ENCODE measurements at regions not wholly inside any gene's neighbourhood (a gene's known extent, or its start where the extent isn't known, plus 50 kb on each side); places are given as distances from the start of the nearest gene placed in this dataset.

DNA sequence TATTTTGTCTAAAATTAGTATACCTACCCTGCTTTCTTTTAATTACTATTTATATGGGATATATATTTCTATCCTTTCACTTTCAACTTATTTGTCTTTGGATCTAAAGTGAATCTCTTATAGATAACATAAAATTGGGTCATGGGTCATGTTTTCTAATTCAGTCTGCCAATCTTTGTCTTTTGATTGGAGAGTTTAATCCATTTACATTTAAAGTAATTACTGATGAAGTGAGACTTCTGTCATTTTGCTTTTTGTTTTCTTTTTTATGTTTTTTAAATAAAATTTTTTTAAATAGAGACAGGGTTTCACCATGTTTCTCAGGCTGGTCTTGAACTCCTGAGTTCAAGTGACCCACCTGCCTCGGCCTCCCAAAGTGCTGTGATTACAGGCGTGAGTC is 50.5 kb upstream of the PRDM1 start:
- no peak for DNase-seq

DNA sequence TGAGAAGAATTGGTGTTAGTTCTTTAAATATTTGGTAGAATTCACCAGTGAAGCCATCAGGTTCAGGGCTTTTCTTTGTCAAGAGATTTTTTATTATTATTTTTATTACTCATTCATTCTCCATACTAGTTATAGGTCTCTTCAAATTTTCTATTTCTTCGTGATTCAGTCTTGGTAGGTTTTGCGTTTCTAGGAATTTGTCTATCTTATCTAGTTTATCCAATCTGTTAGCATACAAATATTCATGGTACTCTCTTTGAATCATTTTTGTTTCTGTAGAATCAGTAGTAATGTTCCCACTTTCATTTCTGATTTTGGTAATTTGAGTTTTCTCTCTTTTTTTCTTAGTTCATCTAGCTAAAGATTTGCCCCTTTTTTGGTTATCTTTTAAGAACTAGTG is 52.3 kb upstream of the PRDM1 start:
- DNase-seq: no peak

DNA sequence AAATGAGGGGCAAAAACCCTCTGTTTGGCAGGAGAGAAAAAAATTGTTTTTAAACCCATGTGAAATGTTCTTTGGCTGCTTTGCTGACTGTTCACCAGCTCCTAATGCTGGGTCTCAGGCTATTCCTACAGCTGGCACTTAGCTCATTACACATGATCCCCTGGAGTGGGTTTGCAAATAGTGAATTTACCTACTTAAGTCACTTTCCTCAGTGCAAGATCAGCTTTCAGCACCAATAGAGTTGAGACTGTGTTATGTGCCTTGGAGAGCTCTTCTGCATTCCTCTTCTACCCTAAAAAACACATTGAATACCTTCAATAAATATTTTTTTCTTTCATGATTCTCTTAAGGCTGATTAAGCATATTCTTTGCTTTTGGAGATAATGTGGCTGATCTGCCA is 58.4 kb upstream of the PRDM1 start:
- DNase-seq: no peak

DNA sequence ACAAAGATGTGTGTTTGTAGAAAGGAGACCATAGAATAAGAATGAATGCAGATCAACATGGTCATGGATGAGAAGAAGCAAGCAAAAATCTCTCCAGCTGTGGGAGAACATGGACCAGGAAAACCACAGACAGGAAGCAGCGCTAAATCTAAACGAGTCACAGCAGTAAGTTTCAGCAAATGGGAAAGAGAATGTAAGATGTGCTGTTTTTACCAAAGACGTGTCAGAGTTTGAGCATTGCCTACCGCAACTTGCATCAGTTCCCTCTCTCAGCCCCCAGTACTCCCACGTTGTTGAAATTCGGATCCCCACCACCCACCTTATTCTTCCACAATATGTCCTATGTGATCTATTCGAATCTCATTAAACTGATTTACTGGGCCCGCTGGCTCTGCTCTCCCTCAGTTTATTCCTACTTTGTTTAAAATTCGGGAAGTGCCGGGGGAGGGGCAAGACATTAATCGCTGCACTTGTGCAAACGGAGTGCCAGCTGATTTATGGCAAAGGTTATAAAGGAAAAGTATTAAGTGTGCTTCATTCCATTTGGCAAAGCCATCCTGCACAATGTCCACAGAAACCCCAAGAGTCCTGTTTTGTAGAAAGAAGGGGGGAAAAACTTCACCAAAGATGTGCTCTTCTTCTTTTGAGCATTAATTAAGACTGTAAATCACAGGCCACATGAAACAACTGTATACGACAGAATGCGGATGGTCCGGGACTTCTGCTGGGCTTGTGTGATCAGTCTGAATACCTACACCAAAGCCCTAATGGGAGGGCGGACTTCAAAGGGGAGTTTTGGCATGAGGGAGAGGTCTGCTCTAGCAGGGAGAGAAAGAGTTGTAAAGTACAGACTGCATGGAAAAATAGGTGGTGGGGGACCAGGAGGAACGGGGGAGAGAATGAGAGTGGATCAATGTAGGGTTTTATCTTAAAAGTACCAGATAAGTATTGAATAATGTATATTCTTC is 59.1 kb upstream of the PRDM1 start:
- DNase-seq: no peak

DNA sequence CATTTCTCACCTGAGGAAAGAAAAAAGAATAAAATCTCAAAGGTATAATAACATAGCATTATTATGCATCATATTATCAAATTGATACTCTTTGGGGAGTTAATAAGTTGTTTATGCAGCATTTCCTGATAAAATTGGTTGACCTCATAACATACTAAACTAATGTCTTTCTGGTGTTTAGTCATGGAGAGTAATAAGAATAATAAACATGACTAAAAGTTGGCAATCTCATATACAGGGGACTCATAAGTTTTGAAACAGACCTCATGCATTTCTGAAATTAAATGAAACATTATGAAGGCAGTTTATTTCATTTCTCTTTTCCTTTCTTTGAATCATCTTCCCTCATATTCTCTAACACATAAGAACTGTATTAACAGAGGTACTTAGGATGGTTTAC is 60.5 kb upstream of the PRDM1 start:
- no peak for DNase-seq

DNA sequence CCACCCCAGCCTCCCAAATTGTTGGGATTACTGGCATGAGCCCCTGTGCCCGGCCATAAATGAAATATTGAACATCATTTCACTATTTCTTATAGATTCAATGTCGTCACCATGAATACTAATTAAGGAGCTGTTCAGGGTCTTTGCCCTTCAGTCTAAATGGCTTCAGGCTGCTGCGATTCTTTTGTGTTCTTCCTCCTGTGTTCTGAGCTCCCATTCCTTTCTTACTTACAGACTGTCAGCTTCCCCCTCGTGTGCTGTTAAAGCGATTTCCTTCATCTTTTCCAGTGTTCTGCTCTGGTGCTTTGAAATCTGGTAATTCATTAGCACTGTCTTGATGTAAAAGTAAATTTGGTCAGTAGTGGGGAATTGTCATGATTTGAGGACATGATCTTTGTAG is 63.3 kb upstream of the PRDM1 start:
- no peak for DNase-seq

DNA sequence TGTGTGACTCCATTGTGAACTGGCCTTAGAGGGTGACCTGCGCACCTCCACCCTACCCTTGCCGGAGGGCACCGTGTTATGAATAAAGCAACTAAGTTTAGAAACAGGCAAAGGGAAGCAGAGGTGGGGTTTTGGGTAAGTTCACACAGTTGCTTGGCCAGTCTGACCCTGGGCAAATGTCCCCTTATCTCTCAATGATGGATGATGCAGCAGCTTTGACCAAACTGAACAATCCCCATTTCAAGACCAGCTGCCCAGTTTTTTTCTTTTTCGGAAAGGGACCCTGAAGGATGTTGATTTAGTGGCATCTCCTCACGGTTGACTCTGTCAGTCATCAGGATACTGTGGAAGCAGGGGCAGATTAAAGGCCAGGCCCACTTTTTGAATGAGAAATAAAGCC is 68.7 kb upstream of the PRDM1 start:
- no peak for DNase-seq

DNA sequence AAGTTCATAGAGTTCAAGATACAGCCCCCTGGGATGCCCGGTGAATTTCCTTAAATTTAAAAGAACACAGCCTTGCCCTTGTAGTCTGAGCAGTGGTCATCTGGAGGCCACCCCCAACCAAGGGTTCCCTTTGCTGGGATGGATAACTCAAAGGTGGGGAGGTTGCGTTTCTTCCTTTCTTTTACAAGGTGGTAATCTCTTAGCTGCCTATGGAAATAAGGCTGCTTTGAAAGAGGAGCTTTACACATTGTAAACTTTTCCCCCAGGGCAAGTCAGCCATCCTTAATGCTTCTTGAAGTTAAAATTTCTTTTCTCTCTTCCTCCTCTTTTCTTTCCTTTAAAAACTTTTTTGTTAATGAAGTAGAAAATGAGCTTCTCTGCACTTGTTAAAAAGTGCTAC is 71.2 kb upstream of the PRDM1 start:
- no peak for DNase-seq

DNA sequence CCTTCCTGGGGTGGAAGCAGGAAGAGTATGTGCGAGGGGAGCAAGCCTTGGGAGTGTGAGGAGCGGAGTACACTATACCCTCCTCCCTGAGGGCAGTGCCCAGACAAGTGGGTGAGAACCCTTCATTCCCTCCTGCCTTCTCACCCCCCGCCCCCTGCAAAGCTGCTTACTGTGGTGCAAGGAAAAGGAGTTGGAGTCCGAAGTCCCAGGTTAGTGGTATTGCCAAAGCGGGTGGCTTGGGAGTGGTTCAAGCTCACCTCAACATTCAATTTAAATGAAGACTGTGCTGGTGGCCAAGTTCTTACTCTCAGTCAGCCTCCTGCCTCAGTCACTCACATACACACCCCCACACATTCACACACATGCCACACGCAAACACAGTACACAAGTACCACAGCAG is 74.7 kb upstream of the PRDM1 start:
- DNase-seq: no peak

DNA sequence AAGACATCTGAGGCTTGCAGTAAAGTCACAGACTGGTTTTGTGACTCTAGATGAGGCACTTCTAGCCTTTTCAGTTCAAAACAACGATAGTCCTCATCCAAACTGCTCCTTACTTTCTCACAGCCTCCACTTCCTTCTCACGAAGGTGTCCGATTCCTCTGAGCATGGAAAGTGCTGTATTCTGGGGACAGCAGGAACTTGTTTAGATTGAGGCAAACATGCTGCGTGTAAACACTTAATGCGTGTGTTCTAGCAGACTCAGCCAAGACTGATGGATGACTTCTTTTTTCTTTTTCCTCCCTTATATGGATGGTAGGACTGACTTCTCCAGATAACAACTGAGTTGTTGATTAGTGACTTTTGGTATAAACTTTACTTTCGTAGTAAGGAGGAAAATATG is 80.2 kb upstream of the PRDM1 start:
- DNase-seq: no peak

DNA sequence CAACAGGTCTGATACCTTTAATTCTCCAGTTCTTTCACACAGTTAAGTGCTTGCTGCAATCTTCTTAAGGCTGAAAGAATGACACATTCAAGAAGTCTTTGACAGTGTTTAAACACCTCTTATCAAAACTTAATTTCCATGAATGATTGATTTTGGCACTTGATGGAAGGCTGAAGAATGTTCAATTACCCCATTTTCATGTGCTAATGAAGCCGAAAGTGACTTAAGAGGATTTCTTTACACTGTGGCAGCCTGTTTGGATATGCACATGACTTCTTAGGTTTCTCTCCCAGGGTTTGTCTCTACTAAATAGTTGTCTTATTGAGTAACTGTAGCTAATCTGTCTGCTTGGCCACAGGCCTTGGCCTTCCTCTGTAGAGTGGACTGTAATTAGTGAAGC is 81.1 kb upstream of the PRDM1 start:
- no peak for DNase-seq

DNA sequence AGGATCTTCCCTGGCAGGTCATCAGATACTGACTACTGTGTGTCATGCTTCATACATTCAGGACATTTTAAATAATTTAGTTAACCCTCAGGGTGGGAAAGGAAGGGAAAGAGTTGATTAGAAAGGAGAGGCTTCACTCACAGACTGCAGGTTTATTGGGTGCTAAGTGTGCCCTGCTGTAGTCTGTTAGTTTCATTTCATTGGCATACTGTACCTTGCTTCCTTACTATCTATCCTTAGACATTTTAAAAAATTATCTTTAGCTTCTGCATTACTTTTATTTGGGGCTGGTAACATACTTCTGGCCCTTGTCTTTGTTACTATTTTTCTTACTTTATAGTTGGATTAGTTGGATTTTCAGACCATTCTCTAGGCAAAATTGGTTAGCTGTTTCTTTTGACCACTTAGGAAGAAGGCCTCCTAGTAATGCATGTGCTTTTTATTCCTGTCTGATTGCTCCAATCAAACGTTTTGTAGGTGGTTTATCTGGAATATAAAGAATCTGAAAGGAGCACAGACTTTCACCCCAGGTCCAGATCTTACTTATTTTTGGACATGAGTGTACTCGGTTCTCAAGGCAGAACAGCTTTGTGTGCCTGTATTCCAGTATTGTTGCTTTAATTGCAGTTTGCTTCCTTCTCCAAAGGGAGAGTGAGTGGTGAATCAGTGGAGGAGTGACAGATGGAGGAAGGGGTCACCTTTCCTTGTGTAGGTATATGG is 82.7 kb upstream of the PRDM1 start:
- DNase-seq: no peak

DNA sequence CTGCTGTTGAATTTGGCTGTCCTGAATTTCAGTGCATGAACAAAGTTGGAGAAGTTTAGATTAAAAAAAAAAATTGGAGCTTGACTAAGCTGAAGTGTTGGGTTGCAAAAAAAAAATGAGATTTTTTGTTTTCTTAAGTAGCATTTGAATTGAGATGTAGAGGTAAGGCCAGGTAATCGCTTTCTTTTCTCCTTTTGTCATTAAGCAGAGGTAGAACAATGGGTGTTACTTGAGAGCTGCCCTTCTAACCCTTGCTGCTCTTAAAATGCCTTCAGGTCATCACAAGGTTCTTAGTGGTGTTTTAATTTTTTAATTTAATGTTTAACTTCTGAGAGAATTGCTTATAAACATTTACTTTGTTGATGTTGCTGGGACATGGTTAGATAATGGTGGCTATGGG is 84.1 kb upstream of the PRDM1 start:
- no peak for DNase-seq

DNA sequence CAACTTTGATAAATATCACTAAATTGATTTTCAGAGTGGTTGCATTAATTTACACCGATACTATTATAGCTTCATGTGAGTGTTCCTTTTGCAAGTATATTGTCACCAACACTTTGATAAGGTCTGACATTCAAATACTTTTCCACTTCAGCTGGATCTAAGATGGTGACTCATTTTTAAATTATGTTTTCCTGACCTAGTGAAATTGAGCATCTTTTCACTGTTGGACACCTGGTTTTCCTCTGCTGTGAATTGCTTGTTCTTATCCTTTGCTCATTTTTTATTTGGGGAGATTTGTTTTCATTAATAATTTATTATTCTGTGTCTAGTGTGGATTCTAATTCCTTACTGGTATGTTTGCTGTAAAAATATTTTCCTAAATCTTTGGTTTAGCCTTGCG is 85.2 kb upstream of the PRDM1 start:
- no peak for DNase-seq

DNA sequence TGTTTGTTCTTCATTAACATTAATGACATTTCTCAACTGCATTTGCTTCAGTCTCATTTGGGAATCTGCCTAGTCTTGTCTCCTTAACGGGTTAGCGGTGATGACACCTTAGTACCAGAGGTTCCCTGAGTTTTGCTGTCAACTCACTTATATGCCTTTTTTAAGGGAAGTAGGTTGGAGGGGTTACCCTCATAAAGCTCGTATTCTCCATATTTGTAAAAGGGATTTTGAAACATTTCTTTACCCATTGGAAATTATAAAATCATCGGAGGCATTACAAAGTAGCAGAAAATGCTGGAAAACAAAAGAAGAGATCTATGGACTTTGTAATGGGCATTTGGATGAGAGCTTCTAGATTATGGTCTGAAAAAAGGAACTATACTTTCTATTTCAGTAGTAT is 88.7 kb upstream of the PRDM1 start:
- no peak for DNase-seq

DNA sequence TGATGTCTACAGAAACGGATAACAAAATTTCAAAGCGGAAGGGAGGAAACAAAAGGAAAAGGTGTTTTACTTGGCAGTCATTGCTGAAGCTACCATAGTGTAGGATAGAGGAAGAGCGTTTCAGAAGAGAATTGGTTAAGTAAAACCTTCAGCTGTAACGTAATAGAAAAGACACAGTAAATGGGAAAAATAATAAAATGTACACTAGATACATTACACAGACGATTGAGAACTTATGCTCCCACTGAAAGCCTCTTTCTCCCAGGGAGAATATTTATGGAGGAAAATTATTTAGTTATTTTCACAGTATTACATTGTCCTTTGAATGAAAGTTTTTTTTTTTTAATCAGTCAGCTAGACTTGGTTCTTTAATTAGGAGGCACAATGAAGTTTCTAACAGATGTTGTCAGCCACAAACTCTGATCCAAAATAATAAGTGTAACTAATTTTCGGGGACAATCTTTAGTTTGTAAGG is 90.7 kb upstream of the PRDM1 start:
- no peak for DNase-seq

DNA sequence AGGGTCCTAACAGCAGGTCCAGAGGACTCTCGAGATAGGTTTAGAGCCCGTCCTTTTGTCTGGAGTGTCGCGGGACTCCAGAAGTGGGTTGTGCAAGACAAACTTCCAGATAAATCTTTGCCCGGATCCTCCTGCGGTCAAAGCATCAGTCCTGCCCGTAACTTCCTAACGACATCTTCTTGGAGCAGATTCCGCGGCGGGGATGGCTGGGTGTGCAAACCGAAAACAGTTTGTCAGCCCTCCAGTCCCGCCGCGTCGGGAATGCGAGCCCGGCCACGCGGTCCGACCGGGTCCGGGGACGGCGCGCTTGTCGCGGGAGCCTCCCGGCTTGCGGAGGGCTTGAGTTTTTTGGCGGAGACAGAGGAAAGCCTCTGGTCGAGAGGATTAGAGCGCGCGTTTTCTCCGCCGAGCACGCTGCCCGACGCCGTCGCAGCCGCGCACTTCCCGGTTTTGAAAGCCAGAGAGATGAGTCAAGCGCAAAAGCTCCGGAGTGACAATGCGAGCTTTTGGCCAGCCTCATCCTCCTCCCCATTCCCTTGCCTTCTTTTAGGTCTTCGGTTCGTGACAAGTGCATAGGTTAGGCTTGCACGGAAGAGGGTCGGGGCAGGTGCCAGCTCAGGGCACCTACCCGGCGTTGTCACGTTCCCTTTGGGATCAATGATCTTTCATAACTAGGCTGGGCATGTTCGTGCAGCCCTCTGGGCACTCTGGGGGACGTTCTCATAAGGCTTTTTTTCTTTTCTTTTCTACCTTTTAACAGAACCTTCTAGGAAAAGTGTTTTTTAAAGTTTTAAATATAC is 91.3 kb upstream of the PRDM1 start:
- DNase-seq: peak; percentile 26

DNA sequence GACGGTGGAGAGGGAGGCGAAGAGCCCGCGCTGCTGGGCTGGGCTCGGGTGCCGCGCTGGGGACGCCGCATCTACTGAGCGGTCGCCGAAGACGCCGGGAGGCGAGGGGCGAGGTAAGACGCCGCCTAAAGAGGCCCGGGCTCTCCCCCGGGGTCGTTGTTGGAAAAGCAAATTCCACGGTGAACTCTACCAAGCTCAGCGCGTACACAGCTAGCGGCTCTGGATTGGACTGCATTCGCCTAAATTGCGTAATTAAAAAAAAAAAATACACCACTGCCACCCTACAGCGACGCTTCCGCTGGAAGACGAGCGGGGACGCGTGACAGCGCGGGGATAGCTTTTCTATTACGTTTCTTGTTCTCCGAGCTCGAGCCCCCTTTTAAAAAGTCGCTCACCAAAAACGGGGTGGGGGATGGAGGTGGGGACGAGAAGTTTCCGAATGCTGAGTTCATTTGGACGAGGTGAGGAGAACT is 92.0 kb upstream of the PRDM1 start:
- peak; percentile 23 for DNase-seq

DNA sequence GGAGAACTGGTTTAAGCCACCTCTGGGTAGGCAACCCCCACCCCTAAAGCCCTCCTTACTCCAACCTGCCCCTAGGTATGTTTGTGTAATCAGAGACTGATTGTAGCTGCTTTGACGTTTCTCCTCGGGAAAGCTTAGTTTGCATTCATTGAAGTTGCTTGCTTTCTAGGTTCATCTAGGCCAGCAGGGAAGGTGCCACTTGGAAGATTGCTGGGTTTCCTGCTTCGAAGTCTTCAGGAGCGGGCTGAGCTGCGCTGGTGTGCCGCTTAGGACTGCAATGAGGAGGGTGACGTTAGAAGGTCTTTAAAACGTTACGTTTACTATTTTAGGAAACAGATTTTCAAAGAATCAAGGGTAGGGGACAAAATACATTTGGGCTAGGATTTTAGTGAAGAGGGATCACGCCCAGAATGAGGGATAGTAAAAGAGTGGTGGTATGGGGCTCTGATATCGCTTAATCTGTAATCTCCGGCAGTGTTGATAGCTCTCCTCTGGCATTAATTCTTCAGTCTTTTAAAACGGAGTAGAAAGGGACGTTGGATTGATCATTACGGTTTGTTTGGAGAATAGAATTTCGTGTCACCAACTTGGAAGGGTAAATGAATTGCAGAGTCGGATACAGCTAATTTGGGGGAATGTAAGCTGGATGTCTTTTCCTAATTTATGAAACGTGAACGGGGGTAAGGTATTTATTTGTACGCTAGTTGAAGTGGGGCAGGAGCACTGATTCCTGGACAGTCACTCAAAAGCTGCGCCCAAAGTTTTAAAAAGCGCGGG is 92.6 kb upstream of the PRDM1 start:
- no peak for DNase-seq

DNA sequence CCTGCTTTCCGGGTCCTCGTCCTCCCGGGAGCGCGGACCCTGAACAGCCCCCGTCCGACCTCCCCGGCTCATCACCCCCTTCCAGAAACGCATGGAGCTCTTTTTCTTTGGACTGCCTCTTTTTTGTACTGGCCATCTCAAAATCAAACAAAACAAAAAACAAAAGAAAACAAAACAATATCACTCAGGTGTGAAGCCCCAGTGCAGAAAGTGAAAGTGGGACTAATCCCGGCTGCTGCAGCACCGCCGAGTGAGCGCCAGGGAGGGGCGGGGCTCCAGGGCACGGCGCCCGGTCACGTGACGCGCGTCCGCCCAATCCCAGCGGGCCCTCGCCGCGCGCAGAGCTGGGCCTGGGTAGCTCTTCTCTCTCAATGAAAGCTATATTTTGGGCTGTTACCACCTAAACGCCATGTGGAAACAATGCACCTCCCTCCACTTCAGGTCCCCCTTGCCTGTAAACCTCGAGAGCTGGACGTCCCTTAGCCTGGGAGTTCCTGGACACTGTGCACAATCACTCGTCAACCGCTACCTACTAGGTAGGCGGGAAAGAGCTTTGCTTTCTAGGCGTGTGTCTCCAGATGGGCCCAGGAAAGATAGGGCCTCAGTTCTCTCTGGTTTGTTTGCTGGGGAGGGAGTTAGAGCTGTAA is 93.7 kb upstream of the PRDM1 start:
- DNase-seq: peak; percentile 82

DNA sequence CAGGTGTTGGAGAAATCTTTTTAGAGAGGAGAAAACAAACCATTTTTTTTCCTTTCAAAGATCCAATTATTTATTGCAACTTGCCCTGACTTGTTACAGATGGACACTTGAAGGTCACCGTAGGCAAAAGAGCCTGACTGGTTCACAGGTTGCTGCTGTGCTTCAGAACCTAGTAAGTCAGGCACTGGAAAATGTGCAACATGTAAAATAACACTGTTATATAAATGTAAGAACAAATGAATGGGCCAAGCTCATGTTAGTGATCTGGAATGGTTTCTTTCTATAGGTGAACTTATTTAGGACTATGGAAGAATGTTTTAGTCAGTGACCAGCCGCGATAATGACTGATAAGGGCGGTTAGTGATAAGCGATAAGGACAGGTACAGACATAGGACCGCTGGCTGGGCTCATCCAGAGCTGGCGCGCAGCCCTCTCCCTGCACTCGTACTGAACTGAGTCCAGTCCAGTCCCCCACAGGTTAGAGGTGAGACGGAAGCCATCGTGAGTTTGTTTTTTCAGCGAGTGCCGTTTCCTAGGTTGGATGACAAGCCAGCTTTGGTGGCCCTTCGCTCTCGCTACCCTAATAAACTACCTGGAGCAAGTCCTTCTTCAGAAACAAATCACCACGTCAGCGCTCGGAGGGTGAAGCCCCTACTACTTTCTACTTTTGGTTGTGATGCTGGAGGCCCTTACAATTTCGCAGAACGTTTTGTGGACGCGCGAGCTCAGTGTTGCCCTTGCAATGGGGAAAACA is 94.4 kb upstream of the PRDM1 start:
- no peak for DNase-seq

Data from activated CD4-positive, alpha-beta T cell treated with anti-CD3 and anti-CD28 coated beads for 1 hour (primary cell).